ENCODE measurements at regions not wholly inside any gene's neighbourhood (a gene's known extent, or its start where the extent isn't known, plus 50 kb on each side); places are given as distances from the start of the nearest gene placed in this dataset.

GRCh38 chr10:70978181-70978580 is 89.8 kb upstream of the PCBD1 start:
- Histone ChIP-seq H3K4me3 (ENCODE audit: control insufficient read depth in 2 of 3, extremely low read depth in 1 of 3, insufficient read depth in 2 of 3, low read depth in 1 of 3, low read length in 3 of 3) (no peak overlapping the region), H4K20me1 (ENCODE audit: control insufficient read depth, extremely low read depth, insufficient read depth, low read length) (no peaks in the 10 kb centered on the region), H3K9me3 (ENCODE audit: control insufficient read depth, low read depth, low read length) (no peaks in the 10 kb centered on the region), H3K9ac (ENCODE audit: control insufficient read depth, extremely low read depth, insufficient read depth, low read length) (no peak overlapping the region), H3K9me1 (ENCODE audit: control insufficient read depth, extremely low read depth, insufficient read depth, low read length) (no peaks in the 10 kb centered on the region), H3K79me2 (ENCODE audit: control insufficient read depth, insufficient read depth, low read length) (no peaks in the 10 kb centered on the region), H3K27me3 (ENCODE audit: control insufficient read depth, extremely low read depth, insufficient read depth, low read length) (no peaks in the 10 kb centered on the region), H3K27ac (ENCODE audit: control insufficient read depth, insufficient read depth, low read length) (no peak overlapping the region), H3K4me1 (ENCODE audit: control insufficient read depth, extremely low read depth, insufficient read depth, low read length) (no peaks in the 10 kb centered on the region), H3K4me2 (ENCODE audit: control insufficient read depth, extremely low read depth, insufficient read depth, low read depth, low read length) (no peak overlapping the region), H3K36me3 (ENCODE audit: control insufficient read depth in 2 of 2, extremely low read depth in 1 of 2, insufficient read depth in 2 of 2, low read length in 2 of 2) (no peaks in the 10 kb centered on the region), H2AFZ (ENCODE audit: control insufficient read depth, low read length) (no peak overlapping the region)
- DNase-seq (ENCODE audit: low read depth, low spot score): no peak
- dilution Hi-C loops (cut with MboI; ENCODE audit: extremely low pct_ligation_motif_present, low sequenced_read_pairs): no loop called here
- no peak for FAIRE-seq
- TF ChIP-seq, protein P1, sequence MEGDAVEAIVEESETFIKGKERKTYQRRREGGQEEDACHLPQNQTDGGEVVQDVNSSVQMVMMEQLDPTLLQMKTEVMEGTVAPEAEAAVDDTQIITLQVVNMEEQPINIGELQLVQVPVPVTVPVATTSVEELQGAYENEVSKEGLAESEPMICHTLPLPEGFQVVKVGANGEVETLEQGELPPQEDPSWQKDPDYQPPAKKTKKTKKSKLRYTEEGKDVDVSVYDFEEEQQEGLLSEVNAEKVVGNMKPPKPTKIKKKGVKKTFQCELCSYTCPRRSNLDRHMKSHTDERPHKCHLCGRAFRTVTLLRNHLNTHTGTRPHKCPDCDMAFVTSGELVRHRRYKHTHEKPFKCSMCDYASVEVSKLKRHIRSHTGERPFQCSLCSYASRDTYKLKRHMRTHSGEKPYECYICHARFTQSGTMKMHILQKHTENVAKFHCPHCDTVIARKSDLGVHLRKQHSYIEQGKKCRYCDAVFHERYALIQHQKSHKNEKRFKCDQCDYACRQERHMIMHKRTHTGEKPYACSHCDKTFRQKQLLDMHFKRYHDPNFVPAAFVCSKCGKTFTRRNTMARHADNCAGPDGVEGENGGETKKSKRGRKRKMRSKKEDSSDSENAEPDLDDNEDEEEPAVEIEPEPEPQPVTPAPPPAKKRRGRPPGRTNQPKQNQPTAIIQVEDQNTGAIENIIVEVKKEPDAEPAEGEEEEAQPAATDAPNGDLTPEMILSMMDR (optimal IDR thresholded peaks at IDR 0.05 in 1 of 3, IDR thresholded peaks at IDR 0.05 in 1 of 3, conservative IDR thresholded peaks at IDR 0.05 in 1 of 3; ENCODE audit: extremely low read depth in 1 of 3, insufficient read depth in 2 of 3, low read length in 3 of 3): no peak
- TF ChIP-seq EZH2 (IDR thresholded peaks at IDR 0.05; ENCODE audit: low read length): no peak

DNA sequence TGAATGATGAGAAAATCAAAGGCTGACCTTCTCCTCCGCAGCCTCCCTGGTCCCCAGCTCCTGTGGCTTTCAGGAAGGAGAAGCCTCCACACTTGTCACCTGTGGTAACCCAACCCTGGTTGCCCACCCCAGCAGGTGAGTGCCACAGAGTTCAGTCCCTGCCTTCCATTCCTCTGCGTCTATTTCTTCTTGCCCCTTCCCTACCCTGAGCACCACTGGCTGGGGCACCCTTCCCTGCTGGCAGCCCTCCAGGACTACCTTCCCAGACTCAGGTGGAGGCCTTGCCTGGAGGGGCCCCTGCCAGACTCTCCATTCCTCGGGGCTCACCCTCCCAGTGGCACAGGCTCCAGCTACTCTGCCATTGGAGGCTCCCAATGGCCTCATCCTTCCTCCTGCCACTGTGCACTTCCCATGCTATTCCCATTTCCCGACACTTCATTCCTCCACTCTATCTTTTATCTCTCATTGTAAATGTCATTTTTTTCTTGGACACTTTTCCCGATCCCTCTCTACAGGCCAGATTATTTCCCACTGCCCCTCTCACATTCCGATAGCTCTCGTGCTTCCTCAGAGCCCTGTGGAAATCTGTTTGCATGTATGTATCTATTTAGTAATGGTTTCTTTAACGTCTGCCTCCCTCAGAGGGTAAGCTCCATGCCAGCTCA is 90.6 kb upstream of the PCBD1 start:
- dilution Hi-C loops (cut with MboI; ENCODE audit: extremely low pct_ligation_motif_present, low sequenced_read_pairs): no loop called here
- Histone ChIP-seq H3K9me3 (ENCODE audit: control insufficient read depth, low read depth, low read length) (no peaks in the 10 kb centered on the region), H3K27ac (ENCODE audit: control insufficient read depth, insufficient read depth, low read length) (no peak overlapping the region), H3K4me3 (ENCODE audit: control insufficient read depth in 2 of 3, extremely low read depth in 1 of 3, insufficient read depth in 2 of 3, low read depth in 1 of 3, low read length in 3 of 3) (no peak overlapping the region), H3K27me3 (ENCODE audit: control insufficient read depth, extremely low read depth, insufficient read depth, low read length) (no peaks in the 10 kb centered on the region), H2AFZ (ENCODE audit: control insufficient read depth, low read length) (no peak overlapping the region), H3K79me2 (ENCODE audit: control insufficient read depth, insufficient read depth, low read length) (no peaks in the 10 kb centered on the region), H3K36me3 (ENCODE audit: control insufficient read depth in 2 of 2, extremely low read depth in 1 of 2, insufficient read depth in 2 of 2, low read length in 2 of 2) (no peaks in the 10 kb centered on the region), H3K9me1 (ENCODE audit: control insufficient read depth, extremely low read depth, insufficient read depth, low read length) (no peaks in the 10 kb centered on the region), H3K9ac (ENCODE audit: control insufficient read depth, extremely low read depth, insufficient read depth, low read length) (no peak overlapping the region), H4K20me1 (ENCODE audit: control insufficient read depth, extremely low read depth, insufficient read depth, low read length) (no peaks in the 10 kb centered on the region), H3K4me2 (ENCODE audit: control insufficient read depth, extremely low read depth, insufficient read depth, low read depth, low read length) (no peak overlapping the region), H3K4me1 (ENCODE audit: control insufficient read depth, extremely low read depth, insufficient read depth, low read length) (no peaks in the 10 kb centered on the region)
- FAIRE-seq (no peak), DNase-seq (ENCODE audit: low read depth, low spot score) (no peak)
- no peak for TF ChIP-seq EZH2 (IDR thresholded peaks at IDR 0.05; ENCODE audit: low read length)
- TF ChIP-seq, protein P1 (optimal IDR thresholded peaks at IDR 0.05 in 1 of 3, IDR thresholded peaks at IDR 0.05 in 1 of 3, conservative IDR thresholded peaks at IDR 0.05 in 1 of 3; ENCODE audit: extremely low read depth in 1 of 3, insufficient read depth in 2 of 3, low read length in 3 of 3): no peak

All from keratinocyte (primary cell).